Heart right ventricle (tissue), 16 donors: ENCODE measurements at regions not wholly inside any gene's neighbourhood (a gene's known extent, or its start where the extent isn't known, plus 50 kb on each side); places are given as distances from the start of the nearest gene placed in this dataset.

Experiments
- ATAC-seq, 8 donors: fragments of 200-7000 bp; cut with Tn5 transposase; one replicate each; pipeline ENCODE4 v1.9.1; 2020; ENCODE audit warnings: mild to moderate bottlenecking in 8 of 8, moderate library complexity in 8 of 8, moderate number of reproducible peaks in 1 of 8
- DNase-seq, 2 donors: peaks; one replicate each; pipeline ENCODE4 v3.0.0-alpha.2; 2020
- H3K27ac ChIP-seq, 10 donors: fragments of 200-600 bp; sonication (generic) in 2 of 10; one replicate each; pipeline versions ENCODE4 v1.5.0 to v1.8.0; 2020 to 2022; ENCODE audit warnings: mild to moderate bottlenecking in 3 of 10
- H3K27me3 ChIP-seq, 7 donors: fragments of 200-600 bp; one replicate each; pipeline ENCODE4 v1.8.0; 2021 to 2022; ENCODE audit warnings: mild to moderate bottlenecking in 2 of 7
- H3K36me3 ChIP-seq, 9 donors: fragments of 200-600 bp; sonication (generic) in 1 of 9; one replicate each; pipeline versions ENCODE4 v1.5.0 to v1.8.0; 2020 to 2022; ENCODE audit warnings: mild to moderate bottlenecking in 2 of 9
- H3K4me1 ChIP-seq, 9 donors: fragments of 200-600 bp; sonication (generic) in 1 of 9; one replicate each; pipeline versions ENCODE4 v1.5.0 to v1.8.0; 2020 to 2022; ENCODE audit warnings: mild to moderate bottlenecking in 4 of 9
- H3K4me3 ChIP-seq, 10 donors: fragments of 200-600 bp; sonication (generic) in 2 of 10; one replicate each; pipeline versions ENCODE4 v1.5.0 to v1.8.0; 2020 to 2022; ENCODE audit warnings: mild to moderate bottlenecking in 7 of 10, moderate library complexity in 2 of 10
- H3K9me3 ChIP-seq, 11 donors: fragments of 200-600 bp in 10 of 11; sonication (generic) in 2 of 11; one replicate each; pipeline versions ENCODE4 v1.5.0 to v1.8.0; 2013 to 2022; ENCODE audit warnings: mild to moderate bottlenecking in 2 of 11, control low read depth in 1 of 11, moderate library complexity in 1 of 11
- CTCF ChIP-seq, 9 donors: fragments of 200-600 bp; sonication (generic) in 2 of 9; IDR thresholded peaks; one replicate each; pipeline versions ENCODE4 v1.5.0 to v1.8.0; 2021 to 2022; ENCODE audit warnings: antibody characterized with exemption in 9 of 9, mild to moderate bottlenecking in 5 of 9, moderate library complexity in 1 of 9
- WGBS, 2 donors: extraction: QIAGEN DNeasy Blood & Tissue Kit; methylation state at CpG; one replicate each; pipeline ENCODE4 v1.1.7; 2013; ENCODE audit warnings: inconsistent platforms in 1 of 2; 5-methylcytosine and 5-hydroxymethylcytosine counted together
- intact Hi-C, 10 donors: fragments of 100-400 bp; cut with DNase I; formaldehyde crosslinking; loops; one replicate each; pipeline versions ENCODE4 v1.11.1 to v1.14.2; 2022
- donor health status: Arrhythmogenic right ventricular cardiomyopathy.
- donor health status: ischemic (EF 13 %, LVEDD 7.1; RV severe dilation, severe dysfunction).
- donor health status: healthy with polysubstance abuse.
- donor health status: DM: no; HTN: yes; CAD: no.
- donor health status: DM: no; HTN: no; CAD: no.
- donor health status: ischemic (EF 25% LVEDD 6.9; RV normal size, moderate dysfunction).
- donor health status: ischemic (EF 25% LVEDD 5.7; RV mildly dilated, moderate dysfunction).
- donor health status: healthy.
- donor health status: DM: yes; HTN: yes; CAD: no.
- donor health status: Ischemic cardiomyopathy.
- donor health status: ischemic (EF 35%, LVEDD 5.7; RV mildly dilated, moderate dysfunction).
- donor health status: nonischemic (EF 11% LVEDD 7.7; RV severe dilation, severe dysfunction).
- donor health status: DM: yes; HTN: yes; CAD: no.
- donor health status: PGD.
- donor health status: ischemic (EF 29% LVEDD 5.4; RV normal size, mild dysfunction).
- donor health status: nonischemic (EF 23%, LVEDD 6.1; RV moderate dilation, normal function).

- no peak for ATAC-seq
- H3K9me3 ChIP-seq: peaks cover 0 to 42% (median 0%) of the 10 kb centered on the region in 11 donors
- H3K36me3 ChIP-seq: no peaks in the 10 kb centered on the region
- H3K27me3 ChIP-seq: peaks cover 0 to 12% (median 0%) of the 10 kb centered on the region in 7 donors
- H3K4me3 ChIP-seq: no peak overlapping the region
- intact Hi-C loops: no loop called here
- H3K27ac ChIP-seq: no peak overlapping the region
- no peak for TF ChIP-seq CTCF (IDR thresholded peaks at IDR 0.05)
- no peaks in the 10 kb centered on the region for H3K4me1 ChIP-seq
- no peak for DNase-seq
Measured at GRCh38 chrX:43211570-43211969, 433.6 kb upstream of the PPP1R2C start.

GRCh38 chrX:43218198-43218597 lies 437.9 kb upstream of the MAOA start:
- no peaks in the 10 kb centered on the region for H3K4me1 ChIP-seq
- TF ChIP-seq CTCF (IDR thresholded peaks at IDR 0.05): no peak
- H3K36me3 ChIP-seq: no peaks in the 10 kb centered on the region
- no peak overlapping the region for H3K4me3 ChIP-seq
- intact Hi-C loops: no loop called here
- H3K9me3 ChIP-seq: peaks cover 0 to 29% (median 0%) of the 10 kb centered on the region in 11 donors
- WGBS, 2 donors: 17 to 29% methylated on average over 2 of the region's 2 CpGs
- DNase-seq: no peak
- H3K27ac ChIP-seq: no peak overlapping the region
- no peak for ATAC-seq
- H3K27me3 ChIP-seq: peaks cover 0 to 9% (median 0%) of the 10 kb centered on the region in 7 donors

DNA sequence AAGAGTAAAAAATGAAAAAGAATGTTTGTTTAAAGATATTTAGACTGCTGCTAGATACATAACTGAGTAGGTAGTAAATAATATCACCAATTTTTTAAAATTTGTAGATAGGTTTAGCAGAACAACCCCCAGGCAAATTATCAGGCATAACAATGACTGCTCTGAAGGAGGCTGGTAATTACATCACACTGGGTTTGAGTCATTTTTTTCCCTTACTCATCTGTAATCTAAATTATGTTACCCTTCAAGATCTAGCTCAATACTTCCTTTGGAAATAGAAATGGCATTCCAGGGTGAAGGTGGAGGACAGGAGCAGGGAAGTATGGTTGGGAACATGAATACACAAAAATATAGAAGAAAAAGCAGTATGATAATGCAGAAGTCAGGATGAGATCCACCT lies 431.6 kb upstream of the MAOA start:
- no peaks in the 10 kb centered on the region for H3K36me3 ChIP-seq
- no peak for TF ChIP-seq CTCF (IDR thresholded peaks at IDR 0.05)
- H3K27me3 ChIP-seq: peaks cover 0 to 25% (median 0%) of the 10 kb centered on the region in 7 donors
- ATAC-seq (no peak), DNase-seq (no peak)
- H3K4me1 ChIP-seq: no peaks in the 10 kb centered on the region
- intact Hi-C loops: no loop called here
- no peak overlapping the region for H3K27ac ChIP-seq
- no peaks in the 10 kb centered on the region for H3K9me3 ChIP-seq
- no peak overlapping the region for H3K4me3 ChIP-seq

DNA sequence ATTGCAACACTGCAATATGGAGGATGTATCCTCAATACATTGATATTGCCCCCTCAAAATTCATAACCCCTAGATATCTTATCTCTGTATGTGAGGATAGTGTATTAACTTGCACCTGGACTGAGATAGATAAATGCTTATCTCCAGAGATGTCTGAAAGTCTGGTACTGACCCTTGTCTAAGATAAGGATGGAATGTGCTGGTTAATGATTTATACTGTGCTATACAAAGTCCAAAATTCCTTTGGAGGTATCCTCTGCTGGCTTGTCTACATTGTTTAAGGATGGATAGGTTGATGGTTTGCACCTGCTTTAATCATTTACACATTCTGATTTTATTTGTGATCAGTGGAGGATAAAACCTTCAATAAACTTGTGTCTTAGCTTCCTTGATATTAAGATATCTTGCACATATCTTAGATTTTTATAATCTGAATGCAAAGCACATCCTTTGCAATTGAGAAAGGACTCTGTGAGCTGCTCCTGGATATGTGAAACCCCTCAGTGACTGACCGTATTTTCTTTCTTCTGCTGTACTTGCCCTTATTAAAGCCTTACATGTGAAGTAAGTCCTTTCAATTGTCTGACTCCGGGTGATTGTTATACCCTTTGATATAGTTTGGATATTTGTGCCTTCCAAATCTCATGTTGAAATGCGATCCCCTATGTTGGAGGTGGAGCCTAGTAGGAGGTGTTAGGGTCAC lies 430.3 kb upstream of the MAOA start:
- H3K9me3 ChIP-seq: no peaks in the 10 kb centered on the region
- TF ChIP-seq CTCF (IDR thresholded peaks at IDR 0.05): no peak

More for the DNA sequence above, 430.3 kb upstream of the MAOA start:
- DNase-seq: no peak
- Histone ChIP-seq H3K27me3 (peaks cover 0 to 29% (median 0%) of the 10 kb centered on the region in 7 donors), H3K4me1 (no peaks in the 10 kb centered on the region), H3K4me3 (no peak overlapping the region), H3K36me3 (no peaks in the 10 kb centered on the region), H3K27ac (no peak overlapping the region)
- WGBS, 2 donors: 92 to 97% methylated on average over 3 of the region's 3 CpGs
- intact Hi-C loops: no loop called here
- no peak for ATAC-seq
